ENCODE measurements at regions not wholly inside any gene's neighbourhood (a gene's known extent, or its start where the extent isn't known, plus 50 kb on each side); places are given as distances from the start of the nearest gene placed in this dataset.

DNA sequence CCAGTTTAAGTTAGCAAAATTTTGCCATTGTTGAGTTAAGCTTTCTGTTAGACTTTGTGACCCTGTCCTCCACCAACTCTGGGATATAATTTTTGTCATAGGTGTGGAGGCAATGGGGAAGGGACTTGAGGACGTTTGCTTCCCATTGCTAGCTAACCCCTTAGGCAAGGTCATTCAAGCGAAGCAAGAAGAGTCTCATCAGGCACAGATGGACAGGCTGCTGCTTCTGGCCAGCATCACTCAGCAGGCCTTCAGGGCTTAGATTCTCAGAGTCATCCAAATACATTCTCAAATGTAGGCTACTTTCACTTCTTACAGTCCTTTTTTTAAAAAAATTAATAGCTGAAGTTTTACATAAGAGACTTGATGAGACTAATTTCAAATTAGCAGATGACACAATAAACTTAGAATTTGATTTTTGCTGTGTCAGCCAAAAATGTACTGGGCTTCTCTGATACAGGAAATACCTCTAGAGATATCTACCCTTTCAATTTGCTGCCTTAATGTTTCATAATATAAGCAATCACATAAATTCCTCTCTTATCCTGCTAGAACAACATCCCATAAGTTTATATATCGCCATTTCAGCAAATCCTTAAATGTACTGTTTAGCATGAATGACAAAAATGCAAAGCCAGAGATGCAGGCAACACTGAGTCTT lies 875.2 kb downstream of the FLRT2 start:
- no peak overlapping the region for H3K27ac Mint-ChIP-seq (ENCODE audit: unreplicated experiment)
- H3K36me3 ChIP-seq (ENCODE audit: insufficient read depth, low read length) = no peaks in the 10 kb centered on the region
- no peak for DNase-seq (ENCODE audit: low read depth)
- no peaks in the 10 kb centered on the region for H3K36me3 Mint-ChIP-seq (ENCODE audit: low read depth, unreplicated experiment)
- no peak overlapping the region for H3K4me3 Mint-ChIP-seq (ENCODE audit: unreplicated experiment)
- H3K9ac ChIP-seq (ENCODE audit: low read length) = no peak overlapping the region
- no peaks in the 10 kb centered on the region for H3K4me1 ChIP-seq (ENCODE audit: insufficient read depth, low read length)
- H4K20me1 ChIP-seq (ENCODE audit: insufficient read depth, low read length) = no peaks in the 10 kb centered on the region
- no peaks in the 10 kb centered on the region for H3K9me3 ChIP-seq (ENCODE audit: insufficient read depth, low read depth, low read length)
- peaks cover 8% of the 10 kb centered on the region for H3K4me1 Mint-ChIP-seq (ENCODE audit: low read depth, unreplicated experiment)
- H3K27ac ChIP-seq (ENCODE audit: low read depth, low read length) = no peak overlapping the region
- no peak for TF ChIP-seq EZH2 (IDR thresholded peaks at IDR 0.05; ENCODE audit: insufficient read depth, low read length)
- H3K27me3 ChIP-seq (ENCODE audit: insufficient read depth, low read length) = no peaks in the 10 kb centered on the region
- H3K4me3 ChIP-seq (ENCODE audit: insufficient read depth, low read depth, low read length) = no peak overlapping the region
- H3K4me2 ChIP-seq (ENCODE audit: low read length) = no peak overlapping the region
- no peak overlapping the region for H2AFZ ChIP-seq (ENCODE audit: low read depth, low read length)
- no peaks in the 10 kb centered on the region for H3K79me2 ChIP-seq (ENCODE audit: insufficient read depth, low read length)
- no peak for FAIRE-seq
- H3K27me3 Mint-ChIP-seq (ENCODE audit: low read depth, unreplicated experiment) = no peaks in the 10 kb centered on the region
- no peaks in the 10 kb centered on the region for H3K9me3 Mint-ChIP-seq (ENCODE audit: unreplicated experiment)

DNA sequence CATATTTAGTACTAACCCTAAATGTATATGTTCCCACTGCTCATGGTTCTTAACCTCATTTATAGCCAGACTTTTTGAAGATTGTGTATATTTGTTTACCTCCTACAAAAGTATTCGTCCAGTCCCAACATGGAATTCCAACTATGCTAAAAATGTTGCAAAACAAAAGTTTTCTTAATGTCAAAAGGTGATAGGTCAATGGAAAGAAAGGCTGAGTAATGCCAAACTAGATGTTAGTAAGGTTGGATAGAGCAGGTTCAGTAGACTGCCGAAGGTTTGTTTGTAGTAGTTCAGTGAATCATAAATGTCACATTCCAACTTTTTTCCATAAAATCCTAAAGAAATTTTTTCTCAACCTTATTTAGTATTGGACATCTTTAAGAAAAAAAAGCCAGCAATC lies 874.5 kb downstream of the FLRT2 start:
- H3K79me2 ChIP-seq (ENCODE audit: insufficient read depth, low read length) = no peaks in the 10 kb centered on the region
- no peaks in the 10 kb centered on the region for H3K27me3 ChIP-seq (ENCODE audit: insufficient read depth, low read length)
- Mint-ChIP-seq H3K27ac (ENCODE audit: unreplicated experiment) (no peak overlapping the region), H3K36me3 (ENCODE audit: low read depth, unreplicated experiment) (no peaks in the 10 kb centered on the region), H3K9me3 (ENCODE audit: unreplicated experiment) (no peaks in the 10 kb centered on the region), H3K4me1 (ENCODE audit: low read depth, unreplicated experiment) (peaks cover 8% of the 10 kb centered on the region), H3K27me3 (ENCODE audit: low read depth, unreplicated experiment) (no peaks in the 10 kb centered on the region), H3K4me3 (ENCODE audit: unreplicated experiment) (no peak overlapping the region)
- DNase-seq (ENCODE audit: low read depth) (no peak), FAIRE-seq (no peak)
- no peak for TF ChIP-seq EZH2 (IDR thresholded peaks at IDR 0.05; ENCODE audit: insufficient read depth, low read length)
- TF ChIP-seq, protein P1, sequence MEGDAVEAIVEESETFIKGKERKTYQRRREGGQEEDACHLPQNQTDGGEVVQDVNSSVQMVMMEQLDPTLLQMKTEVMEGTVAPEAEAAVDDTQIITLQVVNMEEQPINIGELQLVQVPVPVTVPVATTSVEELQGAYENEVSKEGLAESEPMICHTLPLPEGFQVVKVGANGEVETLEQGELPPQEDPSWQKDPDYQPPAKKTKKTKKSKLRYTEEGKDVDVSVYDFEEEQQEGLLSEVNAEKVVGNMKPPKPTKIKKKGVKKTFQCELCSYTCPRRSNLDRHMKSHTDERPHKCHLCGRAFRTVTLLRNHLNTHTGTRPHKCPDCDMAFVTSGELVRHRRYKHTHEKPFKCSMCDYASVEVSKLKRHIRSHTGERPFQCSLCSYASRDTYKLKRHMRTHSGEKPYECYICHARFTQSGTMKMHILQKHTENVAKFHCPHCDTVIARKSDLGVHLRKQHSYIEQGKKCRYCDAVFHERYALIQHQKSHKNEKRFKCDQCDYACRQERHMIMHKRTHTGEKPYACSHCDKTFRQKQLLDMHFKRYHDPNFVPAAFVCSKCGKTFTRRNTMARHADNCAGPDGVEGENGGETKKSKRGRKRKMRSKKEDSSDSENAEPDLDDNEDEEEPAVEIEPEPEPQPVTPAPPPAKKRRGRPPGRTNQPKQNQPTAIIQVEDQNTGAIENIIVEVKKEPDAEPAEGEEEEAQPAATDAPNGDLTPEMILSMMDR (IDR thresholded peaks at IDR 0.05; ENCODE audit: insufficient read depth, low read depth, low read length) = no peak
- H3K36me3 ChIP-seq (ENCODE audit: insufficient read depth, low read length) = no peaks in the 10 kb centered on the region
- H2AFZ ChIP-seq (ENCODE audit: low read depth, low read length) = no peak overlapping the region
- H3K9me3 ChIP-seq (ENCODE audit: insufficient read depth, low read depth, low read length) = no peaks in the 10 kb centered on the region
- no peak overlapping the region for H3K4me2 ChIP-seq (ENCODE audit: low read length)
- H3K27ac ChIP-seq (ENCODE audit: low read depth, low read length) = no peak overlapping the region
- no peaks in the 10 kb centered on the region for H4K20me1 ChIP-seq (ENCODE audit: insufficient read depth, low read length)
- no peak overlapping the region for H3K9ac ChIP-seq (ENCODE audit: low read length)
- no peak overlapping the region for H3K4me3 ChIP-seq (ENCODE audit: insufficient read depth, low read depth, low read length)
- H3K4me1 ChIP-seq (ENCODE audit: insufficient read depth, low read length) = no peaks in the 10 kb centered on the region

DNA sequence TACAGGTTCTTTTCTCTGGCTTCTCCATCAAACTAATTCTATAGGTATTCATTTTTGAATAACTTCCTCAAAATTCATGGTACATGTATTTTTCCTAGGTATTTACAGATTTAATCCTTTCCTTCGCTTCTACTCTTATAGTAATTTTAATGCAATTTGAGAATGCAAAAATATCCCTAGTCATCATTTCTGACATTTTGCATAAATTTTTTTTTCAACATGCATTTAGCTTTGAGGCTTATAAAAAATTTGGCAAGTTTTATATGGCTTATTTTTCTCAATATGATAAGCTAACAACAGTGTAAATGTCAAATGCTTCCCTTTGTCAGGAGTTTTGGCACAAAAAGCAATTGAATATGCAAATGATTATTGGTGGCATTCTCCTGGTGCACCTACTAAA lies 872.6 kb downstream of the FLRT2 start:
- Mint-ChIP-seq H3K27me3 (ENCODE audit: low read depth, unreplicated experiment) (no peaks in the 10 kb centered on the region), H3K27ac (ENCODE audit: unreplicated experiment) (no peak overlapping the region), H3K36me3 (ENCODE audit: low read depth, unreplicated experiment) (no peaks in the 10 kb centered on the region), H3K4me1 (ENCODE audit: low read depth, unreplicated experiment) (peaks cover 8% of the 10 kb centered on the region), H3K9me3 (ENCODE audit: unreplicated experiment) (no peaks in the 10 kb centered on the region), H3K4me3 (ENCODE audit: unreplicated experiment) (no peak overlapping the region)
- Histone ChIP-seq H3K4me1 (ENCODE audit: insufficient read depth, low read length) (no peaks in the 10 kb centered on the region), H3K4me2 (ENCODE audit: low read length) (no peak overlapping the region), H4K20me1 (ENCODE audit: insufficient read depth, low read length) (no peaks in the 10 kb centered on the region), H3K9ac (ENCODE audit: low read length) (no peak overlapping the region), H3K4me3 (ENCODE audit: insufficient read depth, low read depth, low read length) (no peak overlapping the region), H2AFZ (ENCODE audit: low read depth, low read length) (no peak overlapping the region), H3K36me3 (ENCODE audit: insufficient read depth, low read length) (no peaks in the 10 kb centered on the region), H3K27me3 (ENCODE audit: insufficient read depth, low read length) (no peaks in the 10 kb centered on the region), H3K79me2 (ENCODE audit: insufficient read depth, low read length) (no peaks in the 10 kb centered on the region), H3K9me3 (ENCODE audit: insufficient read depth, low read depth, low read length) (no peaks in the 10 kb centered on the region), H3K27ac (ENCODE audit: low read depth, low read length) (no peak overlapping the region)
- DNase-seq (ENCODE audit: low read depth) (no peak), FAIRE-seq (no peak)
- TF ChIP-seq, protein P1 (IDR thresholded peaks at IDR 0.05; ENCODE audit: insufficient read depth, low read depth, low read length) = no peak
- TF ChIP-seq EZH2 (IDR thresholded peaks at IDR 0.05; ENCODE audit: insufficient read depth, low read length) = no peak
